Lower lobe of right lung (tissue), 2 donors: ENCODE measurements at regions not wholly inside any gene's neighbourhood (a gene's known extent, or its start where the extent isn't known, plus 50 kb on each side); places are given as distances from the start of the nearest gene placed in this dataset.
"Not testable (repeated sequence)": the region's sequence is repeated elsewhere in the genome, so short reads cannot be mapped to it uniquely, and the experiment has no call there.

ENCODE experiments used
- ATAC-seq, 2 donors: fragments of 200-7000 bp; cut with Tn5 transposase; one replicate each; pipeline ENCODE4 v1.9.1; 2020 to 2022; ENCODE audit warnings: mild to moderate bottlenecking in 2 of 2, moderate library complexity in 2 of 2
- DNase-seq: peaks from one replicate; pipeline ENCODE4 v3.0.0-alpha.2; 2020
- H3K27ac ChIP-seq: fragments of 200-600 bp; one replicate; pipeline ENCODE4 v1.8.0; 2022
- H3K27me3 ChIP-seq: fragments of 200-600 bp; one replicate; pipeline ENCODE4 v1.8.0; 2022; ENCODE audit warnings: low read depth
- H3K36me3 ChIP-seq: fragments of 200-600 bp; one replicate; pipeline ENCODE4 v1.8.0; 2022; ENCODE audit warnings: mild to moderate bottlenecking
- H3K4me1 ChIP-seq: fragments of 200-600 bp; one replicate; pipeline ENCODE4 v1.8.0; 2022
- H3K4me3 ChIP-seq: fragments of 200-600 bp; one replicate; pipeline ENCODE4 v1.8.0; 2022; ENCODE audit warnings: mild to moderate bottlenecking
- H3K9me3 ChIP-seq: fragments of 200-600 bp; one replicate; pipeline ENCODE4 v1.8.0; 2022
- CTCF ChIP-seq: fragments of 200-600 bp; IDR thresholded peaks from one replicate; pipeline ENCODE4 v1.8.0; 2022; ENCODE audit warnings: antibody characterized with exemption, mild to moderate bottlenecking
- intact Hi-C: fragments of 100-400 bp; cut with DNase I; formaldehyde crosslinking; loops from one replicate; pipeline ENCODE4 v1.11.0; 2022
- donor health status: DM: no; HTN: yes; CAD: no; lungs with severe emphysema.

- H3K9me3 ChIP-seq, result no peaks in the 10 kb centered on the region
- TF ChIP-seq CTCF, result no peak
- no peaks in the 10 kb centered on the region for H3K36me3 ChIP-seq
- no peak overlapping the region for H3K27ac ChIP-seq
- no peak overlapping the region for H3K4me3 ChIP-seq
- ATAC-seq (no peak), DNase-seq (no peak)
- no peaks in the 10 kb centered on the region for H3K27me3 ChIP-seq
- no peaks in the 10 kb centered on the region for H3K4me1 ChIP-seq
- intact Hi-C loops, result no loop called here
Measured at GRCh38 chr3:74390121-74390877, 224.2 kb downstream of the CNTN3 start.

GRCh38 chr3:74387111-74387735, 227.2 kb downstream of the CNTN3 start:
- H3K4me1 ChIP-seq, result no peaks in the 10 kb centered on the region
- intact Hi-C loops, result no loop called here
- no peaks in the 10 kb centered on the region for H3K36me3 ChIP-seq
- TF ChIP-seq CTCF, result no peak
- no peak overlapping the region for H3K27ac ChIP-seq
- no peak for ATAC-seq
- no peaks in the 10 kb centered on the region for H3K9me3 ChIP-seq
- H3K27me3 ChIP-seq, result no peaks in the 10 kb centered on the region
- no peak overlapping the region for H3K4me3 ChIP-seq
- DNase-seq, result no peak

GRCh38 chr3:74384159-74384558, 230.3 kb downstream of the CNTN3 start:
- intact Hi-C loops, result no loop called here
- DNase-seq (no peak), ATAC-seq (no peak)
- Histone ChIP-seq H3K9me3 (no peaks in the 10 kb centered on the region), H3K27ac (no peak overlapping the region), H3K27me3 (no peaks in the 10 kb centered on the region), H3K4me1 (no peaks in the 10 kb centered on the region), H3K4me3 (no peak overlapping the region), H3K36me3 (no peaks in the 10 kb centered on the region)
- TF ChIP-seq CTCF, result no peak

GRCh38 chr3:74377669-74378068, 236.8 kb downstream of the CNTN3 start:
- DNase-seq (no peak), ATAC-seq (no peak)
- intact Hi-C loops, result no loop called here
- no peaks in the 10 kb centered on the region for H3K27me3 ChIP-seq
- no peaks in the 10 kb centered on the region for H3K4me1 ChIP-seq
- TF ChIP-seq CTCF, result no peak
- no peak overlapping the region for H3K27ac ChIP-seq
- no peak overlapping the region for H3K4me3 ChIP-seq
- H3K36me3 ChIP-seq, result no peaks in the 10 kb centered on the region
- H3K9me3 ChIP-seq, result no peaks in the 10 kb centered on the region

GRCh38 chr3:74376323-74376722, 238.1 kb downstream of the CNTN3 start:
- H3K27me3 ChIP-seq, H3K4me1 ChIP-seq, DNase-seq, ATAC-seq, H3K9me3 ChIP-seq, H3K36me3 ChIP-seq, H3K27ac ChIP-seq, intact Hi-C loops, H3K4me3 ChIP-seq: not testable (repeated sequence)

- no peaks in the 10 kb centered on the region for H3K9me3 ChIP-seq
- H3K4me1 ChIP-seq, result no peaks in the 10 kb centered on the region
- no peaks in the 10 kb centered on the region for H3K36me3 ChIP-seq
- no peak for ATAC-seq
- no peak for DNase-seq
- no peak overlapping the region for H3K4me3 ChIP-seq
- no peak overlapping the region for H3K27ac ChIP-seq
- intact Hi-C loops, result no loop called here
- H3K27me3 ChIP-seq, result no peaks in the 10 kb centered on the region
- no peak for TF ChIP-seq CTCF
Measured at GRCh38 chr3:74375653-74376052, 238.8 kb downstream of the CNTN3 start.
